Calu3 (cell line): ENCODE measurements at regions not wholly inside any gene's neighbourhood (a gene's known extent, or its start where the extent isn't known, plus 50 kb on each side); places are given as distances from the start of the nearest gene placed in this dataset.

Source experiments
- BruUV-seq: library from RNA; stranded (reverse); fragments of 400-500 nt; replicated peaks from 2 replicates; lab custom pipeline; 2021; lab: Mats Ljungman, UMichigan
- CTCF ChIA-PET: fragments of 300-600 bp; sonication (Branson Sonifier 250); formaldehyde crosslinking; loops from one replicate; lab custom pipeline; 2022; ENCODE audit warnings: antibody characterized with exemption; lab: Charles Lee
- DNase-seq: peaks from one replicate; pipeline ENCODE4 v3.0.0; 2022
- H3K27ac Mint-ChIP-seq: one replicate; pipeline ENCODE4 v1.8.0; 2022; ENCODE audit warnings: mixed read lengths; ENCODE audit not compliant: unreplicated experiment
- H3K27me3 Mint-ChIP-seq: one replicate; pipeline ENCODE4 v1.8.0; 2022; ENCODE audit warnings: mixed read lengths; ENCODE audit not compliant: unreplicated experiment
- H3K36me3 Mint-ChIP-seq: one replicate; pipeline ENCODE4 v1.8.0; 2022; ENCODE audit warnings: mild to moderate bottlenecking, moderate library complexity, mixed read lengths; ENCODE audit not compliant: insufficient read depth, unreplicated experiment
- H3K4me1 Mint-ChIP-seq: one replicate; pipeline ENCODE4 v1.8.0; 2022; ENCODE audit warnings: mild to moderate bottlenecking, low read depth, mixed read lengths; ENCODE audit not compliant: unreplicated experiment
- H3K4me3 Mint-ChIP-seq: one replicate; pipeline ENCODE4 v1.8.0; 2022; ENCODE audit warnings: mild to moderate bottlenecking, low read depth, moderate library complexity, mixed read lengths; ENCODE audit not compliant: unreplicated experiment
- H3K9me3 Mint-ChIP-seq: one replicate; pipeline ENCODE4 v1.8.0; 2022; ENCODE audit warnings: low read depth, mixed read lengths; ENCODE audit not compliant: unreplicated experiment
- intact Hi-C: fragments of 100-400 bp; cut with micrococcal nuclease; formaldehyde crosslinking; loops from one replicate; pipeline ENCODE4 v1.10.0; 2022; ENCODE audit not compliant: unreplicated experiment
- TF ChIP-seq, protein P1 (sequence below): fragments of 200-600 bp; IDR thresholded peaks from one replicate; pipeline ENCODE4 v1.8.0; 2022; ENCODE audit warnings: antibody characterized with exemption; ENCODE audit not compliant: unreplicated experiment

GRCh38 chr3:187954516-187954872 lies 199.5 kb upstream of the LPP start:
- no peak overlapping the region for H3K4me3 Mint-ChIP-seq
- H3K27me3 Mint-ChIP-seq, result no peaks in the 10 kb centered on the region
- H3K36me3 Mint-ChIP-seq, result no peaks in the 10 kb centered on the region
- peaks cover 26% of the 10 kb centered on the region for H3K4me1 Mint-ChIP-seq
- BruUV-seq, result no TSS peak
- CTCF ChIA-PET, result interaction anchor here (1.0 to 2.3 kb wide), 2 partner anchors 10 to 169 kb away, joined by 3 to 7 read pairs; no protein-coding TSS in a partner anchor
- intact Hi-C loops, result no loop called here
- H3K9me3 Mint-ChIP-seq, result no peaks in the 10 kb centered on the region
- TF ChIP-seq, protein P1, sequence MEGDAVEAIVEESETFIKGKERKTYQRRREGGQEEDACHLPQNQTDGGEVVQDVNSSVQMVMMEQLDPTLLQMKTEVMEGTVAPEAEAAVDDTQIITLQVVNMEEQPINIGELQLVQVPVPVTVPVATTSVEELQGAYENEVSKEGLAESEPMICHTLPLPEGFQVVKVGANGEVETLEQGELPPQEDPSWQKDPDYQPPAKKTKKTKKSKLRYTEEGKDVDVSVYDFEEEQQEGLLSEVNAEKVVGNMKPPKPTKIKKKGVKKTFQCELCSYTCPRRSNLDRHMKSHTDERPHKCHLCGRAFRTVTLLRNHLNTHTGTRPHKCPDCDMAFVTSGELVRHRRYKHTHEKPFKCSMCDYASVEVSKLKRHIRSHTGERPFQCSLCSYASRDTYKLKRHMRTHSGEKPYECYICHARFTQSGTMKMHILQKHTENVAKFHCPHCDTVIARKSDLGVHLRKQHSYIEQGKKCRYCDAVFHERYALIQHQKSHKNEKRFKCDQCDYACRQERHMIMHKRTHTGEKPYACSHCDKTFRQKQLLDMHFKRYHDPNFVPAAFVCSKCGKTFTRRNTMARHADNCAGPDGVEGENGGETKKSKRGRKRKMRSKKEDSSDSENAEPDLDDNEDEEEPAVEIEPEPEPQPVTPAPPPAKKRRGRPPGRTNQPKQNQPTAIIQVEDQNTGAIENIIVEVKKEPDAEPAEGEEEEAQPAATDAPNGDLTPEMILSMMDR, result no peak
- no peak overlapping the region for H3K27ac Mint-ChIP-seq
- DNase-seq, result no peak

DNA sequence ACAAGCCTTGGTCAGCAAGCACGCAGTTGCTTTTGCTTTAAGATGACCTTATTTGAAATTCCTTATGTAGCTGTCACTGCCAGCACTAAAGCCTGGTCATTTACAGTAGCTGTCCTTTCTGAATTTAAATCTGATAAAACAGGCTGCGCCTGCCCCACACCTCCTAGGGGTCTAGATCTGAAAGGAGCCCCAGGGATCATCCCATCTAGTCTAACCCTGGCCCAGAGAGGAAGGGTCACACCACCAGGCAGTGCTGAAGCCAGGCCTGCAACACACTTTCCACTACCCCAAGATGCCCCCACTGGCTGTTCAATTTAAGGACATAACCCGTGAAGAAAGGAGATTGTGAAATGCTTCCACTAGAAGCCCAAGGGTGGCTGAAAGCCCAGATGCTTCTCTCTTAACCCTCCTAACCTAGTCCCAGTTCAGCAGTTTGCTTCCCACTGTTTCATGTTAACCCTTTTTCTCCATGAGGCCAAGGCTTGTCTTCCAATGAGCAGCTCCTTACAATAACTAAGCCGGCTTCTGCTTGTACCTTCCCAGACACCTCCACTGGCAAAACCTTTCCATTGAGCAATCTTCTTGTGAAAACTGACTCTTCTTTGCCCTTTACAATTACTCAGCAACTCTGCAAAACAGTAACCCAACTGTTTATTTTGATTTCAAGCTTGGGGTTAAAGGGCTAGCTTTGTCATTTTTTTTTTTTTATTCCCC lies 198.9 kb upstream of the LPP start:
- Mint-ChIP-seq H3K4me3 (no peak overlapping the region), H3K27ac (peak overlapping the region; percentile 13), H3K4me1 (peaks cover 26% of the 10 kb centered on the region), H3K9me3 (no peaks in the 10 kb centered on the region), H3K36me3 (no peaks in the 10 kb centered on the region), H3K27me3 (no peaks in the 10 kb centered on the region)
- TF ChIP-seq, protein P1, result no peak
- intact Hi-C loops, result no loop called here
- CTCF ChIA-PET, result interaction anchor here (0.7 to 2.3 kb wide), 4 partner anchors 11 to 896 kb away, joined by 3 to 7 read pairs (median 3); no protein-coding TSS in a partner anchor
- DNase-seq, result no peak
- BruUV-seq, result no TSS peak

GRCh38 chr3:187955587-187955952 lies 198.4 kb upstream of the LPP start:
- CTCF ChIA-PET, result interaction anchor here (0.7 to 2.3 kb wide), 3 partner anchors 11 to 897 kb away, joined by 3 to 7 read pairs (median 3); no protein-coding TSS in a partner anchor
- Mint-ChIP-seq H3K27ac (peak overlapping the region; percentile 13), H3K4me3 (no peak overlapping the region), H3K4me1 (peaks cover 26% of the 10 kb centered on the region), H3K9me3 (no peaks in the 10 kb centered on the region), H3K36me3 (no peaks in the 10 kb centered on the region), H3K27me3 (no peaks in the 10 kb centered on the region)
- TF ChIP-seq, protein P1, result no peak
- DNase-seq, result no peak
- intact Hi-C loops, result no loop called here
- BruUV-seq, result no TSS peak

DNA sequence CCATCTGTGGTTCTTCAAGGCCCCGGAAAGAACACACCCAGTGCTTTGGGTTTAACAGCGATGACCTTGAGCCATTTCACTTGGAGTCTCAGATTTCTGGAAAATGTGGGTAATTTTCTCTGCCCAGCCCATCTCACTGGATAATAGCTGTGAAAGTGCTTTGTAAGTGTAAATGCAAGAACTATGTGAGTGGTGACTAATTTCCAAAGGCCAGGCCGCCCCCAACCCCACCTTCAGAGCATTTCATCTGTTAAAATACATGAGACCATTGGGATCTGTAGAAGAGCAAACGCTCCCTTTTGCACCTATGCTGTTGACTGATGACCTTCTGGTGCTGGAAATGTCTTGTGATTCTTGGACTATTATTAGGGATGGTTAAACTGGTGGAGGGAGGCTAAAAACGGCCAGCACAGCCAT lies 196.8 kb upstream of the LPP start:
- DNase-seq, result no peak
- TF ChIP-seq, protein P1, result no peak
- CTCF ChIA-PET, result no interaction called here
- H3K27ac Mint-ChIP-seq, result no peak overlapping the region
- intact Hi-C loops, result no loop called here
- H3K27me3 Mint-ChIP-seq, result no peaks in the 10 kb centered on the region
- H3K4me1 Mint-ChIP-seq, result peaks cover 26% of the 10 kb centered on the region
- H3K36me3 Mint-ChIP-seq, result no peaks in the 10 kb centered on the region
- BruUV-seq, result no TSS peak
- no peaks in the 10 kb centered on the region for H3K9me3 Mint-ChIP-seq
- H3K4me3 Mint-ChIP-seq, result no peak overlapping the region
